IMR-90 (cell line): ENCODE measurements at regions not wholly inside any gene's neighbourhood (a gene's known extent, or its start where the extent isn't known, plus 50 kb on each side); places are given as distances from the start of the nearest gene placed in this dataset.

ENCODE experiments used
- ATAC-seq: fragments of 200-7000 bp; cut with Tn5 transposase; 2 replicates; pipeline ENCODE4 v1.9.1; 2020; ENCODE audit warnings: low read depth, mild to moderate bottlenecking, moderate library complexity
- BruUV-seq: library from RNA; stranded (reverse); fragments of 400-500 nt; replicated peaks from 2 replicates; lab custom pipeline; 2021; lab: Mats Ljungman, UMichigan
- CTCF ChIA-PET: fragments of 300-600 bp; formaldehyde crosslinking; extraction: SDS; loops from one replicate; lab custom pipeline; 2021; ENCODE audit warnings: antibody characterized with exemption; lab: Yijun Ruan, JAX
- POLR2A ChIA-PET: fragments of 300-600 bp; sonication (Branson Sonifier 250); formaldehyde crosslinking; loops from one replicate; lab custom pipeline; 2022; ENCODE audit warnings: antibody characterized with exemption; ENCODE audit not compliant: unreplicated experiment; lab: Charles Lee
- DNase-seq: peaks from one replicate; pipeline ENCODE4 v3.0.0; 2013
- H2AFZ ChIP-seq: replicated peaks from 2 replicates; pipeline ENCODE3; 2013; ENCODE audit warnings: low read length, mild to moderate bottlenecking; ENCODE audit not compliant: poor library complexity
- H2AK5ac ChIP-seq: 2 replicates; pipeline ENCODE4 v1.6.1; 2013; ENCODE audit warnings: low read depth, low read length, inconsistent platforms
- H2AK9ac ChIP-seq: replicated peaks from 2 replicates; pipeline ENCODE3; 2013; ENCODE audit warnings: mild to moderate bottlenecking, low read depth, low read length, moderate library complexity; ENCODE audit not compliant: poor library complexity
- H2BK120ac ChIP-seq: 2 replicates; pipeline ENCODE4 v1.6.1; 2013; ENCODE audit warnings: low read depth, low read length, inconsistent platforms
- H2BK15ac ChIP-seq: 3 replicates; pipeline ENCODE4 v1.6.1; 2013; ENCODE audit warnings: low read depth, low read length, inconsistent platforms
- H2BK20ac ChIP-seq: 2 replicates; pipeline ENCODE4 v1.6.1; 2013; ENCODE audit warnings: low read depth, mild to moderate bottlenecking, inconsistent platforms, low read length, moderate library complexity
- H2BK5ac ChIP-seq: 2 replicates; pipeline ENCODE4 v1.6.1; 2013; ENCODE audit warnings: mild to moderate bottlenecking, low read depth, low read length, inconsistent platforms; ENCODE audit not compliant: poor library complexity, severe bottlenecking
- H3K14ac ChIP-seq: replicated peaks from 2 replicates; pipeline ENCODE4 v1.6.1; 2013; ENCODE audit warnings: low read depth, low read length, inconsistent platforms
- H3K18ac ChIP-seq: 2 replicates; pipeline ENCODE4 v1.6.1; 2013; ENCODE audit warnings: low read depth, low read length, control low read depth
- H3K23ac ChIP-seq: 2 replicates; pipeline ENCODE4 v1.6.1; 2013; ENCODE audit warnings: low read depth, low read length, inconsistent platforms
- H3K27ac ChIP-seq: 2 replicates; pipeline ENCODE4 v1.5.1; 2013; ENCODE audit warnings: mild to moderate bottlenecking, control low read depth, low read length; ENCODE audit not compliant: insufficient read depth
- H3K27me3 ChIP-seq: 2 replicates; pipeline ENCODE4 v1.6.1; 2013; ENCODE audit warnings: low read length; ENCODE audit not compliant: control insufficient read depth, insufficient read depth
- H3K36me3 ChIP-seq: 2 replicates; pipeline ENCODE4 v1.6.1; 2013; ENCODE audit warnings: low read length, mixed read lengths; ENCODE audit not compliant: control insufficient read depth, insufficient read depth
- H3K4ac ChIP-seq: 2 replicates; pipeline ENCODE4 v1.6.1; 2013; ENCODE audit warnings: low read depth, low read length, inconsistent platforms
- H3K4me1 ChIP-seq: 2 replicates; pipeline ENCODE4 v1.6.1; 2013; ENCODE audit warnings: low read length, mixed read lengths; ENCODE audit not compliant: control insufficient read depth, insufficient read depth
- H3K4me2 ChIP-seq: 2 replicates; pipeline ENCODE4 v1.6.1; 2013; ENCODE audit warnings: low read depth, mild to moderate bottlenecking, control low read depth, low read length, moderate library complexity
- H3K4me3 ChIP-seq: 2 replicates; pipeline ENCODE4 v1.5.1; 2013; ENCODE audit warnings: low read depth, mild to moderate bottlenecking, control low read depth, low read length, moderate library complexity; ENCODE audit not compliant: insufficient read depth
- H3K56ac ChIP-seq: 2 replicates; pipeline ENCODE4 v1.6.1; 2013; ENCODE audit warnings: low read length, inconsistent platforms; ENCODE audit not compliant: insufficient read depth; ENCODE audit errors: extremely low read depth
- H3K79me1 ChIP-seq, 2 experiments: 2 replicates each; pipeline ENCODE4 v1.6.1; 2013; ENCODE audit warnings: low read length in 2 of 2, inconsistent platforms in 1 of 2, low read depth in 1 of 2
- H3K9ac ChIP-seq: 2 replicates; pipeline ENCODE4 v1.6.1; 2013; ENCODE audit warnings: low read depth, low read length, control low read depth
- H3K9me1 ChIP-seq: 2 replicates; pipeline ENCODE4 v1.6.1; 2013; ENCODE audit warnings: low read length, inconsistent platforms; ENCODE audit not compliant: insufficient read depth
- H3K9me3 ChIP-seq: 2 replicates; pipeline ENCODE4 v1.6.1; 2013; ENCODE audit warnings: low read length; ENCODE audit not compliant: control insufficient read depth, insufficient read depth
- H4K20me1 ChIP-seq: 2 replicates; pipeline ENCODE4 v1.6.1; 2013; ENCODE audit warnings: low read length, inconsistent platforms; ENCODE audit not compliant: insufficient read depth
- H4K5ac ChIP-seq: 2 replicates; pipeline ENCODE4 v1.6.1; 2013; ENCODE audit warnings: mild to moderate bottlenecking, low read depth, low read length, control low read depth
- H4K8ac ChIP-seq, 2 experiments: 2 replicates each; pipeline ENCODE4 v1.6.1; 2013; ENCODE audit warnings: low read depth in 2 of 2, low read length in 2 of 2, control low read depth in 1 of 2, inconsistent platforms in 1 of 2
- H4K91ac ChIP-seq: 2 replicates; pipeline ENCODE4 v1.6.1; 2013; ENCODE audit warnings: low read depth, low read length, inconsistent platforms; ENCODE audit not compliant: insufficient read depth
- BHLHE40 ChIP-seq: fragments of 150-350 bp; IDR thresholded peaks from 2 replicates; pipeline ENCODE4 v1.6.1; 2016; ENCODE audit warnings: mild to moderate bottlenecking, low read depth, low read length
- CEBPB ChIP-seq: IDR thresholded peaks from 2 replicates; pipeline ENCODE4 v1.6.1; 2012; ENCODE audit warnings: low read depth, low read length, improper control_type of control experiment
- CHD1 ChIP-seq: IDR thresholded peaks from 2 replicates; pipeline ENCODE4 v1.6.1; 2012; ENCODE audit warnings: low read depth, low read length, improper control_type of control experiment
- CTCF ChIP-seq: conservative IDR thresholded peaks from 2 replicates; pipeline ENCODE4 v1.5.1; 2012; ENCODE audit warnings: mild to moderate bottlenecking, low read depth, low read length, improper control_type of control experiment
- ELK1 ChIP-seq: fragments of 150-350 bp; IDR thresholded peaks from 2 replicates; pipeline ENCODE4 v1.6.1; 2016; ENCODE audit warnings: low read depth, mild to moderate bottlenecking, low read length, moderate library complexity, borderline replicate concordance
- FOS ChIP-seq: fragments of 150-350 bp; IDR thresholded peaks from 2 replicates; pipeline ENCODE4 v1.6.1; 2016; ENCODE audit warnings: low read depth, low read length
- MAFK ChIP-seq: IDR thresholded peaks from 2 replicates; pipeline ENCODE4 v1.6.1; 2012; ENCODE audit warnings: low read depth, low read length, improper control_type of control experiment
- MAZ ChIP-seq: IDR thresholded peaks from 2 replicates; pipeline ENCODE4 v1.6.1; 2012; ENCODE audit warnings: low read depth, mild to moderate bottlenecking, low read length, improper control_type of control experiment, moderate library complexity, borderline replicate concordance
- MXI1 ChIP-seq: IDR thresholded peaks from 2 replicates; pipeline ENCODE4 v1.6.1; 2012; ENCODE audit warnings: low read depth, mild to moderate bottlenecking, low read length, moderate library complexity, borderline replicate concordance
- NFE2L2 ChIP-seq: fragments of 150-350 bp; IDR thresholded peaks from 2 replicates; pipeline ENCODE4 v1.6.1; 2016; ENCODE audit warnings: low read depth, mild to moderate bottlenecking, low read length
- POLR2A ChIP-seq: IDR thresholded peaks from 2 replicates; pipeline ENCODE4 v1.6.1; 2012; ENCODE audit warnings: mild to moderate bottlenecking, low read depth, low read length
- RAD21 ChIP-seq: IDR thresholded peaks from 2 replicates; pipeline ENCODE4 v1.6.1; 2012; ENCODE audit warnings: low read length, improper control_type of control experiment
- RCOR1 ChIP-seq: IDR thresholded peaks from 2 replicates; pipeline ENCODE4 v1.6.1; 2012; ENCODE audit warnings: mild to moderate bottlenecking, low read length, improper control_type of control experiment; ENCODE audit not compliant: insufficient replicate concordance
- RFX5 ChIP-seq: IDR thresholded peaks from 2 replicates; pipeline ENCODE4 v1.8.0; 2012; ENCODE audit warnings: low read depth, mild to moderate bottlenecking, low read length, moderate library complexity
- SMC3 ChIP-seq: fragments of 150-350 bp; IDR thresholded peaks from 2 replicates; pipeline ENCODE4 v1.6.1; 2016; ENCODE audit warnings: low read depth, mild to moderate bottlenecking, antibody characterized with exemption, low read length, moderate library complexity
- USF2 ChIP-seq: fragments of 150-350 bp; IDR thresholded peaks from 2 replicates; pipeline ENCODE4 v1.6.1; 2017; ENCODE audit warnings: mild to moderate bottlenecking, antibody characterized with exemption, low read length, low read depth
- WGBS, 2 experiments: methylation state at CpG; one replicate each; pipeline versions ENCODE4 v1.1.5 to v1.1.7; 2013; ENCODE audit warnings: missing lambda C conversion rate in 2 of 2; ENCODE audit not compliant: insufficient read length in 1 of 2; ENCODE audit errors: extremely low coverage in 2 of 2; 5-methylcytosine and 5-hydroxymethylcytosine counted together
- dilution Hi-C: fragments of 300-500 bp; cut with HindIII; formaldehyde crosslinking; loops from one replicate; pipeline ENCODE4 v1.14.3; 2018; ENCODE audit warnings: low sequenced_read_pairs; ENCODE audit not compliant: unreplicated experiment
- in situ Hi-C: fragments of 300-500 bp; cut with MboI; formaldehyde crosslinking; loops from 3 replicates; pipeline ENCODE4 v1.14.3; 2019; ENCODE audit warnings: low sequenced_read_pairs, inconsistent platforms, mixed read lengths
- intact Hi-C: fragments of 100-400 bp; cut with micrococcal nuclease; formaldehyde crosslinking; loops from 2 replicates; pipeline ENCODE4 v1.10.0; 2022

- in situ Hi-C loops = no loop called here
- dilution Hi-C loops = no loop called here
- intact Hi-C loops = no loop called here
- Histone ChIP-seq H2AFZ (no peak overlapping the region), H3K56ac (no peak overlapping the region), H3K27me3 (peaks cover 2% of the 10 kb centered on the region; the same call in 1 of the 2 replicates), H4K20me1 (no peaks in the 10 kb centered on the region), H4K5ac (no peak overlapping the region), H2AK9ac (no peak overlapping the region), H3K4me1 (no peaks in the 10 kb centered on the region), H3K9me3 (no peaks in the 10 kb centered on the region), H3K79me1 (no peaks in the 10 kb centered on the region), H2BK20ac (no peak overlapping the region), H2BK5ac (no peak overlapping the region), H3K9me1 (no peaks in the 10 kb centered on the region), H2AK5ac (no peak overlapping the region), H3K4ac (no peak overlapping the region), H3K27ac (no peak overlapping the region), H3K23ac (no peak overlapping the region), H3K36me3 (no peaks in the 10 kb centered on the region), H3K14ac (no peak overlapping the region), H3K18ac (no peak overlapping the region), H4K8ac (no peak overlapping the region), H3K9ac (no peak overlapping the region), H2BK15ac (no peak overlapping the region), H2BK120ac (no peak overlapping the region), H3K4me2 (no peak overlapping the region), H4K91ac (no peak overlapping the region), H3K4me3 (no peak overlapping the region)
- BruUV-seq = no TSS peak
- ChIA-PET POLR2A (no interaction called here), CTCF (no interaction called here)
- ATAC-seq (no peak), DNase-seq (no peak)
- TF ChIP-seq FOS (no peak), POLR2A (no peak), NFE2L2 (no peak), CTCF (no peak), RAD21 (no peak), BHLHE40 (no peak), SMC3 (no peak), RCOR1 (no peak), MXI1 (no peak), USF2 (no peak), MAFK (no peak), CEBPB (no peak), ELK1 (no peak), CHD1 (no peak), MAZ (no peak), RFX5 (no peak)
- 71% methylated on average over 1 of the region's 7 CpGs; no CpG with 5 or more reads in 1 of the 2 experiments for WGBS, 2 experiments
Measured at GRCh38 chr1:47524272-47524671, 86.4 kb downstream of the FOXD2 start.
